Cardiac fibroblast (primary cell): ENCODE measurements at regions not wholly inside any gene's neighbourhood (a gene's known extent, or its start where the extent isn't known, plus 50 kb on each side); places are given as distances from the start of the nearest gene placed in this dataset.
A peak's percentile ranks its signal among the peaks of the same experiment; 100 is the strongest.

Experiments
- DNase-seq, 2 donors: peaks; one replicate each; pipeline versions ENCODE4 v3.0.0 to v3.0.0-alpha.2; 2010; ENCODE audit warnings: low read depth in 2 of 2
- H3K4me3 ChIP-seq, 2 donors: replicated peaks in 1 of 2; 1 replicate in 1 of 2; 2 replicates in 1 of 2; pipeline ENCODE4 v1.5.1; 2011; ENCODE audit warnings: low read depth in 2 of 2, low read length in 2 of 2, mild to moderate bottlenecking in 2 of 2, moderate library complexity in 1 of 2
- TF ChIP-seq, protein P1 (sequence below): IDR thresholded peaks from one replicate; pipeline ENCODE4 v1.5.1; 2011; ENCODE audit warnings: low read depth, mild to moderate bottlenecking, low read length, inconsistent platforms

DNA sequence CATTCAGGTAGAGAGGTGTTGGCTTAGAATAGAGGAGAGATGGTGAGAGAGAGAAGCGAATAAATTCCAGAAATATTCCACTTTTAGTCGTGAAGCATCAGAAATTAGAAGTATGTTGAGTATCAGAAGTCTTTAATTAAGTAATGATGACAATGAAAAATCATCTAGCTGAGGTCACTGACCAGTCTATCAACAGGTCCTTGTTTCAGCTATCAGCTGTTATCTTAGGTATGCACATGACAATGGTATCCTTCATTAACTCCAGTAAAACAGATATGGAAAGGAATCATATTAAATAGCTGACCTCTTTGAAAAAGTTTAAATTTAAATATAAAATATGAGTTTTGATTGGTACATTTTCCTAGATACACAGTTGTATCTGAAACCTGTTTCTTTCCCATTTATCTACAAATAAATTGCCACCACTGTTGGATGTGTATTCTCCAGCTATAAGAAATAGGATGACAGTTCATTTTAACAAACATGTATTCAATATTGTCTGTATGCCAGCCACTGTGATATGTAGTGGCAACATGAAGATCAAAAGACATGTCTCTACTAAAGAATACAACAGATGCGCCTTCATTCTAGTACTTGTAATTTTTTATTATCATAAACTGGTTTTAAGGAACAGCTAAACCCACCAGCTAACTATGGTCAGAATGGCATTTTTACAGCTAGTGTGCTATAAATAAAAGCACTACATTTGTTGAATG lies 424.2 kb upstream of the DCN start:
- no peak for DNase-seq
- H3K4me3 ChIP-seq = no peak overlapping the region
- TF ChIP-seq, protein P1, sequence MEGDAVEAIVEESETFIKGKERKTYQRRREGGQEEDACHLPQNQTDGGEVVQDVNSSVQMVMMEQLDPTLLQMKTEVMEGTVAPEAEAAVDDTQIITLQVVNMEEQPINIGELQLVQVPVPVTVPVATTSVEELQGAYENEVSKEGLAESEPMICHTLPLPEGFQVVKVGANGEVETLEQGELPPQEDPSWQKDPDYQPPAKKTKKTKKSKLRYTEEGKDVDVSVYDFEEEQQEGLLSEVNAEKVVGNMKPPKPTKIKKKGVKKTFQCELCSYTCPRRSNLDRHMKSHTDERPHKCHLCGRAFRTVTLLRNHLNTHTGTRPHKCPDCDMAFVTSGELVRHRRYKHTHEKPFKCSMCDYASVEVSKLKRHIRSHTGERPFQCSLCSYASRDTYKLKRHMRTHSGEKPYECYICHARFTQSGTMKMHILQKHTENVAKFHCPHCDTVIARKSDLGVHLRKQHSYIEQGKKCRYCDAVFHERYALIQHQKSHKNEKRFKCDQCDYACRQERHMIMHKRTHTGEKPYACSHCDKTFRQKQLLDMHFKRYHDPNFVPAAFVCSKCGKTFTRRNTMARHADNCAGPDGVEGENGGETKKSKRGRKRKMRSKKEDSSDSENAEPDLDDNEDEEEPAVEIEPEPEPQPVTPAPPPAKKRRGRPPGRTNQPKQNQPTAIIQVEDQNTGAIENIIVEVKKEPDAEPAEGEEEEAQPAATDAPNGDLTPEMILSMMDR = no peak

DNA sequence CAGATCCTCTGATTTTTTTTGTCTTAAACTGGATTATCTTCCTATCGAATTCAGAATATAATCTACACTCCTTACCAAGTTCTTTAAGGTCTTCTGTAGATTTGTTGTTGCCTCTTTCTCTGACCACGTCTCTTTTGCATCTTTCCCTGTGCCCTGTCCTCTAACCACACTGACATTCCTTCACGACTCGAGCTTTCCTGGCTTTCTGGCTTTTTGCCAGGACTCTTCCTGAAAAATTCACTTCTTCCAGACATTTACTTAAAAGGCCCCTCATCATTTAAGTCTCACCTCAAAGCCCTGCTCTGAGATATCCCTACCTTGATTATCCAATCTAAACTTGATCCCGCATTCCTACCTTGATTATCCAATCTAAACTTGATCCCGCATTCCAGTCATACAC lies 422.3 kb upstream of the DCN start:
- TF ChIP-seq, protein P1 = no peak
- no peak for DNase-seq
- no peak overlapping the region for H3K4me3 ChIP-seq

DNA sequence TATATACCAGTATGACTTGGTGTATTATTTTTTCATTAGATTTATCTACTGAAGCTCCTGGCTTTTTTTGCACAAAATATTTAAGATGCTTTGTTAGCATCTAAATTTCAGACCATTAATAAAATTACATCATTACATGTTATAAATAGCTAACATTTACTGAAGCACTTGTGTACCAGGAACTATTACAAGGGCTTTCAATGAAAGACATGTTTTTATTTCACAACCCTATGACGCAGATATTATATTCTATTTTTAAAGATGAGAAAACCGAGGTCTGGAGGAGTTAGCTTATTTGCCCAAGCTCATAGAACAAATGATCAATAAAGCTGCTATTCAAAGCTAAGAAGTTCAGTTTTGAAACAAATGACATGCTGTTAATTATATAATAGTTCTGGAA lies 420.4 kb upstream of the DCN start:
- peak in 1 of 2 donors; percentile 50 for DNase-seq
- H3K4me3 ChIP-seq = no peak overlapping the region
- TF ChIP-seq, protein P1 = no peak

DNA sequence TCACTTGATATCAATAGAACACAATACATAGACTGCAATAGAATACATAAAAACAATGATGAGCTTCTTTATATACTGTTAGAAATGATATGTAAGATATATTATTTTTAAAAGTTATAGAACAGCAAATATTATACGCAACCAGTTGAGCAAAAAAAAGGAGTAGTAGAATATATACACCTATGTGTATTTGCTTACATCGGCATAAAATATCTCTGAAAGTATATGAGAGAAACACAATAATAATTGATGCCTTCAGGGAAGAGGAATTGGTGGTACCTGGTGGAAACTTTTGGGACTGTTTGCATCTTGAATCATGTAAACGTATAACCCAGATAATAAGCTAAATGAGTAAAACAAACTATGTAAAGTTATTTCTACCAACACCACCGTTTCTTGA lies 418.4 kb upstream of the DCN start:
- no peak for DNase-seq
- TF ChIP-seq, protein P1 = no peak
- H3K4me3 ChIP-seq = no peak overlapping the region

DNA sequence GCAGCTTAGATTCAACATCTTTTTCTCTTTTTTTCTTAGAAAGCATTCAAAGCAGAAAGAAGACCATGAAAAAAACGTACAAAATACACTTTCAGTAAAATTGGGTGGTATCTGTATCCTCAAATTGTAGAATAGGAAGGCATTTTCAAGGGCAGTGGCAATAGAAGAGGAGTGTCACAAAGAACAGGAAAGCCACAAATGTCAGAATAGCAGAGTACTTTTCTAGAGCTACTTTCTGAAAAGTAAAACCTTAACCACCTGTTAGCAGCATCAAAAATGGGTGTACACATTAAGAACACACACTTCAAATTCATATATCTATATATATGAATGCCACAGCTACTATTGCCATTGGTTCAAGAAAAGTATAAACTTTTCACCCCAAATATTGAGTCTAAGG lies 412.1 kb upstream of the DCN start:
- TF ChIP-seq, protein P1 = no peak
- DNase-seq = no peak
- no peak overlapping the region for H3K4me3 ChIP-seq

DNA sequence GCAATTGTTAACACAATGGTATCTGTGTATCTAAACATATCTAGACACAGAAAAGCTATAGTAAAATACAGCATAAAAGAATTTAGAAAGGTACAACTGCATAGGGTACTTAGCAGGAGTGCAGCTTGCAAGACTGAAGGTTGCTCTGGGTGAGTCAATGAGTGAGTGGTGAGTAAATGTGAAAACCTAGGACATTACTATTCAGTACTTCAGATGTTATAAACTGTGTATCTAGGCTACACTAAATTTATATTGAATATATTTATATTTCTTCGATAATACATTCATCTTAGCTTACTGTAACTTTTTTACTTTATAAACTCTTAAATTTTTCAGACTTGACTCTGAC lies 409.0 kb upstream of the DCN start:
- no peak overlapping the region for H3K4me3 ChIP-seq
- TF ChIP-seq, protein P1 = no peak
- DNase-seq = no peak
